Fibroblast of gingiva (primary cell): ENCODE measurements at regions not wholly inside any gene's neighbourhood (a gene's known extent, or its start where the extent isn't known, plus 50 kb on each side); places are given as distances from the start of the nearest gene placed in this dataset.
A peak's percentile ranks its signal among the peaks of the same experiment; 100 is the strongest.

Experiments
- DNase-seq: peaks from one replicate; pipeline ENCODE4 v3.0.0-alpha.2; 2011; ENCODE audit warnings: low read depth

GRCh38 chr9:12539580-12539975, 153.6 kb upstream of the TYRP1 start:
- no peak for DNase-seq

DNA sequence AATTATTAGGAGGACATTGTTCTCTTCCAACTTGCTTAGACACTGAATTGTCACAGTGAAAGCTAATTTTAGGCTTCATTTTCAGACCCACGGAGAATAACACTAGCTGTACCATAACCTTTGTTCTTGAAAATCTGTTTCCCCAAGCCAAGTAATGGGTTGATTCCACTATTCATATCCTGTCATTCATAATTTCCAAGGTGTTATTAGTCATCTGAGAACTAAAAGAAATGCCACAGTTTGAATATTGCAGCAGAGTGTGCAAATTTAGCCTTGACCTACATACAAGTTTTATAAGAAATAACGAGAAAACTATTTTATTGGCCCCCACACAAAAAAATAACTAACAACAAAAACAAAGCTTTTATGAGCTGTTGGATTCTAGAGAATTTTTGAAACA, 148.5 kb upstream of the TYRP1 start:
- no peak for DNase-seq

GRCh38 chr9:12554636-12555035, 138.5 kb upstream of the TYRP1 start:
- DNase-seq: no peak

- no peak for DNase-seq
These were observed 126.6 kb upstream of the TYRP1 start for GRCh38 chr9:12566404-12567090.

DNA sequence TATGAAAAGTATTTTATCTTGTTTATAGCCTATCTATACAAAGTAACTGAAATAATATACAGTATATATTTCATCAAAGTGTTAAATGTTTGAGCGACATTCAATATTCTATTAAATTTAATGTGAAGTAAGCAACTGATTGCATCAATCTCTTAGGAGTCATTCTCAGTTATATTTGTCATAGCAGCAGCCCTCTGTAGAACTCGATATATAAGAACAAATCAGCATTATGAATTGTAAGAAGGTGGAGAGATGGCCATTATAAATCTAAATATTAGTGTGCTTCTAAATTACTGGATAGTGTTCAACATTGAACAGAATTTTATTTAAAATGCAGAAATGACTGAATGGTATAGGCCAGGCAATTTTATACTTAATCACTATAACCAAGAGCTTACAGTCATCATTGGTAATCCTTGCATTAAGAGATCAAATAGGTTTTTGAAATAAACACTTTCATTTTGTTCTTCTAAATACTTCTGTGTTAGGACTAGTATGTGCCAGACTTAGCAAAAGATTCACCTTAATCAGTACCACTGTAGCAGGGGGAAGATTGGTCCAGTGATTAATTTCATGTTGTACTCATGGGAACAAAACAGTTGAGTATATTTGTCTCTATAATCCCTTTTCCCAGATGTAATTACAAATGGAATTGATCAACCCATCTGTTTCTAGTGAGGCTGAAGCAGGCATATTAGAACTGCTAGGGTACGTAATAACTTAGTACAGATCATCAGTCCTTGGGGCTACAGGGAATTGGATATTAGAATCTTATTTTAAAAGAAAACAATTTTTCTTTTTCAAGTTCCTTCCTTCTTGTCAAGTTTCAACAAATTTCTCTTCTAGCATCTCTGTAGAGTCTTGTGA, 108.3 kb upstream of the TYRP1 start:
- no peak for DNase-seq

DNA sequence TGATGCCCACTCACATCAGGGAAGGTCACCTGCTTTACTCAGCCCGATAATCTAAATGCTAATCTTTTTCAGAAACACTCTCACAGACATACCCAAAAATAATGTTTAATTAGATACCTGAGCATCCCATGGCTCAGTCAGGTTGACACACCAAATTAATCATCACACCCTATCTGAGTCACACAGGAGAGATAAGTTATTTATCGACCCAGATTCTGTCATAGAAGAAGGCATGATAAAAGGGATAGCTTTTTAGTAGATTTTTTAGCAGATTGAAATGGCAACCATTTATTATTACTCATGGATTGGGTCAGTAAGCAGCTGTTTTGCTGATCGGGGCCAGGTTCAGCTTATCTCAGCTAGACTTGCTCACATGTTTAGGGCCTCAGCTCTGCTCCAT, 97.8 kb upstream of the TYRP1 start:
- DNase-seq: no peak

GRCh38 chr9:12604164-12604821, 88.9 kb upstream of the TYRP1 start:
- DNase-seq: no peak

- DNase-seq: no peak
These were observed 80.9 kb upstream of the TYRP1 start for GRCh38 chr9:12612211-12612770.

GRCh38 chr9:12613071-12613470, 80.1 kb upstream of the TYRP1 start:
- no peak for DNase-seq

DNA sequence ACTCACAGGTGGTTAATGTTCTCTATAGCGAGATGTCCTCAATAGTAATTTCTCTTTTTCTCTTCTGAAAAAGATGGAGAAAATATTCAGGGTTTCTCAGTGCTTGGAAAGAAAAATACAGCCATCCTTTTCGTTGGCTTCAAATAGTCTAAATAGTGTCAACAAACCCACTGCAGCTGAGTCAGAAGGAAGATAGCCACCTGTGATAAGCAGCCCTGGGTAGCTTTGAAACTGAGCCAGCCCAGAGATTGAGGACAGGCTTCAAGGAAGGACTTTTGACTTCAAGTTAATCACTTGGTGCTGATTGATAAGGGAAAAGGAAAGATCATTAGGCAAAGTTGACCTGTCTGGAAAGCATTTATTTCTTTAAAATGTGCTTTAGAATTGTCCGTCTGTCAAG, 78.7 kb upstream of the TYRP1 start:
- DNase-seq: no peak

DNA sequence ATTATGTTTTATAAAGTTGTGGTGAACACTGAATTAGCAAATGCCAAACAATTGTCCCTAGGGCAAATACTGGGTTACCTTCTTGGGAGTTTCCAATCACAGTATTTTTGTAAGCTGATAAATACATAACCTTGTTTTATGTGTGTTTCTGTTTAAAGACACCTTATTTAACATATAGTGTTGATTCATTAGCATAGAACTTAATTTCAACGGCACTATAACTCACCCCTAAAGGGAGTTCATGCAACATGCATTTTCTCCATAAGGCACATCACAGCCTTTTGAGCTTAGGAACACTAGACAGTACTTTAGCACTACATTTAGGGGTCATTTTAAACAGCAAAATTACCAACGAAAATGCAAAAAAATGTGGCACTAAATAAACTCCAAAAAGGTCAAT, 74.2 kb upstream of the TYRP1 start:
- DNase-seq: no peak

DNA sequence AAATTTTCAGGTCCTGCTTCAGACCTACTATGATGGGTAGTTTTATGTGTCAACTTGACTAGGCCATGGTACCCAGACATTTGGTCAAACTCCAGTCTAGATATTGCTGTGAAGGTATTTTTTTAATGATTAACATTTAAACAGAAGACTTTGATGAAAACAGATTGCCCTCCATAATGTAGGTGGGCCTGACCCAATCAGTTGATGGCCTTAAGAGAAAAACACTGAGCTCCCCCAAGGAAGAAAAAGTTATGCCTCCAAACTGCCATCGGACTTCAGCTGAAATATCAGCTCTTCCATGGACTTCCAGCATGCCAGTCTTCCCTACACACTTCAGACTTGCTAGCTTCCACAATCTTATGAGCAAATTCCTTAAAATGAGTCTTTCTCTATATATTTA, 67.3 kb upstream of the TYRP1 start:
- DNase-seq: no peak

GRCh38 chr9:12627096-12627495, 66.1 kb upstream of the TYRP1 start:
- DNase-seq: no peak

DNA sequence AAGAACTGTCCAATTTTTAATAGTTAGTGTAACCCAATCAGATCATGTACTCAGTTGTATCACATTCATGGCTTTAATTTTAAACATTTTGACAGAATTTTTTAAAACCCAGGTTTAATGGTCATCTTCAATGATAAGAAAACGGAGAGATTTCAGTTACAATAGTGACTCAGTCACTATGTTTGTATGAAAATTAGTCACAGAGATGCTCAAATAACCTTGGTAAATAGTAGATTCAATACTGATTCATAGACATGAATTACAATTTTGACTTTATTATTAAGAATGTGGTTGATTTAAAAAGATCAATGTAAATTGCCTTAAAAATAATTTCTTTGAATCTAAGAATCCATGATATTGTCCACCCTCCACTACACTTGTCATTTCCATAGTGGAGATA, 64.6 kb upstream of the TYRP1 start:
- no peak for DNase-seq

DNA sequence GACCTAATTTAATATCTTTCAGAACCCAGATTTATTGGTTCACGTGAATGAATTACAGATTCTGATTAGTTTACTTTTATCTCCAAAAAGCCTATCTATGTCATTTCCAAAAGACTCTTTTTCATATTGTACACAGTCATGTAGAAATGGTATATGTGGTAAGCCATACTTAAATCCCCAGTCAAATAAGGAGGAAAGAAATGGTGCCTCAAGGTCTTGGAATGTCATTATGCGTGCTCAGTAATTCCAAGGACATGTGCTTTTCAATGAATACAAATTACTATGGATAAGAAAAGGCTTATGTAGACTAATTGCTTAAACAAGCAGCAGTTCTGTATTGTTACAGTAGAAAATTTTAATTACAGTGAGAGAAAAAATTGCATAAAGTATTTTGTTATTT, 64.1 kb upstream of the TYRP1 start:
- no peak for DNase-seq

DNA sequence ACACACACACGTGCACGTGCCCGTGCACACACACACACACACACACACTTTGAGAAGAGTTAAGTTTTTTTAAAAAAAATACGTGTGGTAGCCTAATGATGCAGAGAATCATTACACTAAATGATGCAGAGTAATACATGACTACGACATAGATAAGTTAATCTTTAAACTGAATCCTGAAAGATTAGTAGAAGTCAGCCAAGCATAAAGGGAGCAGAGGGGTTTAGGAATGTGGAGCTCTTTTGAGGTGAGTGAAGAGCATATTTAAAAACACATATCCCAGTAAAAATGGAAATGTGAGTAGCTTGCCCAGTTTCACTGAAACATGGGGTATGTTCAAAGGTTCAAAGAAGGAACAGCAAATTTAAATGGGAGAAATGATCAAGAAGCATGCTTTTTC, 61.3 kb upstream of the TYRP1 start:
- DNase-seq: no peak

- no peak for DNase-seq
These were observed 60.0 kb upstream of the TYRP1 start for GRCh38 chr9:12633016-12633765.

DNA sequence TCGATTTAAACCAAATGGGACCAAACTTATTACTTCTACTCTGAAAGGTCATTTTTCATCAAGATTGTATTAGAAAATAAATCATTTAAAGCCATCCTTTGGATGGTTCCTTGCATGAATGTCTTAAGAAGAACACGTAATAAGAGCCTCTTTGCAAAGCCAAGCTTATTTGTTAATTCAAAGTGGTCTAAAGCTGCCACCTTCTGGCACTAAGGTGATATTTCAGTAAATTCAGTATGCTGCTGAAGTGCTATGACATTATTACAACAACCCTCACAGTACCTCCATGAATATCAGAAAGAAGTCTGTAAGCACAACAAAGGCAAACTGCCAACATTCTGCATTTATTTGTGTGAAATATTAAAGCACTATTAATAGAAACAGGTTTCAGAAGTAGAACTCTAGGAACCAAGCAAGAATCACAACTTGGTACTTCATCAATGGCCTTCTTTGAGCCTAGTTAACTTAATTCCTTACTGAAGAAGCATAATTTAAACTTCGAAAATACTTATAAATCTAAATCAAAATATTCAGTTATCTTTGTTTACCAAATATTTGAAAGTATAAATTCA, 53.1 kb upstream of the TYRP1 start:
- DNase-seq: peak; percentile 35

DNA sequence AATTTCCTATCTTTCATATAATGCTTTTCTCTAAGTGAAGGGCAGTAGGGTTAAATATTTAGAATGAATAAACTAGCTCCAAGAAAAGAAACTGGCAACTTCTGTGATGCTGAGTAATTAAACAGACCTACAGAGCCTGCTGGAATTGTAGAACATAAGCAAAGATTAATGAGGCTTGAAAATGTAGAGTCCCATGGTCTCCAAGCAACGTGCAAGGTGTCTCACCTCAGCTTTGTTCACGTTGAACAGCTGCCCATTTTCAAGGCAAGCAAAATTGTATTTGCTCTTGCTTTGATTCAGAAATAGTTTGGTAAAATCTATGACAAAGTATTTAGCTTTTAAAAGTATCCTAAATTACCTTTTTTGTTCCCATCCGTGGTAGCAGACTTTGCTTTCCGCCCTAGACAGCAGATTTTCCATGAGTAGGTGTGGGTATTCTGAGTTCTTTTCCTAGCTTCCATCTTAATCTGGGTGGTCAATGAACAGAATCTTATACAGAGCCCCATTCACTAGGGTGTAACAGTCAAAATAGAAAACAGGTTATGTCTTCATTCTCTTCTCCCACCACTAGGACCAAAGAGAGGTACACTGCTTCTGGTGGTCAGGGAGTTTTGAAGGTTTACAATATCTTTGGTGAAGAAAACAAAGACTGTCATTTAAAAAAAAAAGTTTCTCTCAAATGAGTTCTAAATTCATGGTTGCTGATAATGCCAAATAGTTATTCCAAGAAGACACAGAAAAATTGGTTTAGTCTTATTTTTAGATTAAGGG, 52.1 kb upstream of the TYRP1 start:
- no peak for DNase-seq
